Tibial nerve (tissue), 3 donors: ENCODE measurements at regions not wholly inside any gene's neighbourhood (a gene's known extent, or its start where the extent isn't known, plus 50 kb on each side); places are given as distances from the start of the nearest gene placed in this dataset.

Source experiments
- CTCF ChIP-seq, 5 experiments: fragments of 200-600 bp in 3 of 5; fragments of 450-650 bp in 2 of 5; sonication (generic) in 3 of 5; IDR thresholded peaks; one replicate each; pipeline ENCODE4 v1.5.1; 2016 to 2019; ENCODE audit warnings: antibody characterized with exemption in 5 of 5, mild to moderate bottlenecking in 3 of 5, moderate library complexity in 2 of 5
- POLR2A ChIP-seq, 2 donors: fragments of 450-650 bp; IDR thresholded peaks; one replicate each; pipeline ENCODE4 v1.6.1; 2017; ENCODE audit warnings: antibody characterized with exemption in 2 of 2, mild to moderate bottlenecking in 2 of 2, moderate library complexity in 2 of 2

GRCh38 chr3:170764017-170764416 is 106.0 kb downstream of the RPL22L1 start:
- TF ChIP-seq CTCF (IDR thresholded peaks at IDR 0.05): no peak
- no peak for TF ChIP-seq POLR2A (IDR thresholded peaks at IDR 0.05)
